Left renal cortex interstitium (tissue), 4 donors: ENCODE measurements at regions not wholly inside any gene's neighbourhood (a gene's known extent, or its start where the extent isn't known, plus 50 kb on each side); places are given as distances from the start of the nearest gene placed in this dataset.

Experiments used
- DNase-seq, 4 donors: peaks; one replicate each; pipeline ENCODE4 v3.0.0-alpha.2; 2013; ENCODE audit warnings: low read depth in 4 of 4, low spot score in 2 of 4, missing footprints in 1 of 4

GRCh38 chr6:168985705-168986104, 267.9 kb downstream of the THBS2 start:
- no peak for DNase-seq

GRCh38 chr6:168983925-168984324, 269.7 kb downstream of the THBS2 start:
- DNase-seq: no peak

- DNase-seq: no peak
Measured at GRCh38 chr6:168981187-168981586, 272.5 kb downstream of the THBS2 start.

- no peak for DNase-seq
Measured at GRCh38 chr6:168979254-168979653, 274.4 kb downstream of the THBS2 start.

- DNase-seq: no peak
Measured at GRCh38 chr6:168972128-168972527, 281.5 kb downstream of the THBS2 start.

GRCh38 chr6:168971549-168971948, 282.1 kb downstream of the THBS2 start:
- DNase-seq: no peak

- DNase-seq: no peak
Measured at GRCh38 chr6:168968801-168969200, 284.8 kb downstream of the THBS2 start.

- DNase-seq: no peak
Measured at GRCh38 chr6:168968228-168968627, 285.4 kb downstream of the THBS2 start.

GRCh38 chr6:168967281-168967925, 286.2 kb downstream of the THBS2 start:
- no peak for DNase-seq

- DNase-seq: no peak
Measured at GRCh38 chr6:168964138-168964835, 289.4 kb downstream of the THBS2 start.

GRCh38 chr6:168962886-168963285, 290.8 kb downstream of the THBS2 start:
- no peak for DNase-seq

GRCh38 chr6:168961264-168961656, 292.4 kb downstream of the THBS2 start:
- DNase-seq: no peak

- DNase-seq: no peak
Measured at GRCh38 chr6:168960551-168961263, 292.9 kb downstream of the THBS2 start.

GRCh38 chr6:168959696-168960095, 293.9 kb downstream of the THBS2 start:
- no peak for DNase-seq

GRCh38 chr6:168956884-168957730, 296.5 kb downstream of the THBS2 start:
- no peak for DNase-seq

GRCh38 chr6:168956141-168956838, 297.4 kb downstream of the THBS2 start:
- no peak for DNase-seq

- no peak for DNase-seq
Measured at GRCh38 chr6:168953461-168953860, 300.2 kb downstream of the THBS2 start.

GRCh38 chr6:168951217-168951616, 302.4 kb downstream of the THBS2 start:
- no peak for DNase-seq

- DNase-seq: no peak
Measured at GRCh38 chr6:168950858-168951214, 302.8 kb downstream of the THBS2 start.
